PFSK-1 (cell line): ENCODE measurements at regions not wholly inside any gene's neighbourhood (a gene's known extent, or its start where the extent isn't known, plus 50 kb on each side); places are given as distances from the start of the nearest gene placed in this dataset.

Source experiments
- POLR2AphosphoS5 ChIP-seq: IDR thresholded peaks from 2 replicates; pipeline ENCODE4 v1.6.1; 2012; ENCODE audit warnings: low read depth, mild to moderate bottlenecking, control low read depth, low read length, moderate library complexity
- REST ChIP-seq, 2 experiments: IDR thresholded peaks; 2 replicates each; pipeline versions ENCODE4 v1.6.1 to v1.8.0; 2011 to 2012; ENCODE audit warnings: low read depth in 2 of 2, low read length in 2 of 2, control low read depth in 1 of 2, inconsistent platforms in 1 of 2, mild to moderate bottlenecking in 1 of 2, moderate library complexity in 1 of 2; ENCODE audit not compliant: insufficient read depth in 1 of 2
- SIN3A ChIP-seq: IDR thresholded peaks from 2 replicates; pipeline ENCODE4 v1.6.1; 2012; ENCODE audit warnings: mild to moderate bottlenecking, low read length, moderate library complexity, borderline replicate concordance; ENCODE audit not compliant: insufficient read depth

DNA sequence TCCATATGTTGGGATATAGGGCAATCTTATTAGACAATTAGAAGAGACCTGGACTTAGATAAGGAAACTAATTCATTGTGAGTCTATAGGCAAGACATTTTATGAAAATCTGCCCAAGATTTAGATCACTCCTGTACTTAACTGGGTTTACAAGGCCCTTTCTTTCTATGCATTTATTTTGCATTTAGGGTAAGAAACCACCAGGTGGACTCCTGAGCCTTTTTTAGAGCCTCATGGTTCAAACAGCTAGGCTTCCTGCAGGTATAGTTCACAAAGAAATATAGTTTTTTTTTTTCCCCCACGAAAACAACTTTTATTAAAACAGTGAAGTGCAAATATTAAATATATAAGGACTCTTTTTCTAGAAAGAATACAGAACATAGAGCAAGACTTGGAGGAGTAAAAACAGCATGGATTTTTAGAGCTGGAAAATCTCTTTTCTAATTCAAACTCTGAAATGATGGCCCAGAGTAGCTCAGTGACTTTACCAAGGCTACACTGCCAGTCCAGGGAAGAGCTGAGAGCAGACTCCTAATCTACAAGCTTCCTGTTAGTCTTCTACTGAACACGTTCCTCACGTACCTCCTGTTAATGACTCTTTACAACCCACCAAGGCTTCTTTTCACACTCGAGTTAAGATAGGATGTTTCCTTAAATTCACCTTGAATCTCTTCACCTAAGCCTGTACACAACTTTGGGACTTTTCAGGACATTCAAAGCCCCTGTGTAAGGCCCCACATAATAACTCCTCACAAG, 400.9 kb upstream of the ATP11B start:
- no peak for TF ChIP-seq SIN3A
- no peak for TF ChIP-seq POLR2AphosphoS5
- no peak for TF ChIP-seq REST (IDR thresholded peaks at IDR 0.05; ENCODE audit: insufficient read depth in 1 of 2, low read depth in 2 of 2, low read length in 2 of 2)
